ENCODE measurements at regions not wholly inside any gene's neighbourhood (a gene's known extent, or its start where the extent isn't known, plus 50 kb on each side); places are given as distances from the start of the nearest gene placed in this dataset.
A peak's percentile ranks its signal among the peaks of the same experiment; 100 is the strongest.
"Not testable (repeated sequence)": the region's sequence is repeated elsewhere in the genome, so short reads cannot be mapped to it uniquely, and the experiment has no call there.

DNA sequence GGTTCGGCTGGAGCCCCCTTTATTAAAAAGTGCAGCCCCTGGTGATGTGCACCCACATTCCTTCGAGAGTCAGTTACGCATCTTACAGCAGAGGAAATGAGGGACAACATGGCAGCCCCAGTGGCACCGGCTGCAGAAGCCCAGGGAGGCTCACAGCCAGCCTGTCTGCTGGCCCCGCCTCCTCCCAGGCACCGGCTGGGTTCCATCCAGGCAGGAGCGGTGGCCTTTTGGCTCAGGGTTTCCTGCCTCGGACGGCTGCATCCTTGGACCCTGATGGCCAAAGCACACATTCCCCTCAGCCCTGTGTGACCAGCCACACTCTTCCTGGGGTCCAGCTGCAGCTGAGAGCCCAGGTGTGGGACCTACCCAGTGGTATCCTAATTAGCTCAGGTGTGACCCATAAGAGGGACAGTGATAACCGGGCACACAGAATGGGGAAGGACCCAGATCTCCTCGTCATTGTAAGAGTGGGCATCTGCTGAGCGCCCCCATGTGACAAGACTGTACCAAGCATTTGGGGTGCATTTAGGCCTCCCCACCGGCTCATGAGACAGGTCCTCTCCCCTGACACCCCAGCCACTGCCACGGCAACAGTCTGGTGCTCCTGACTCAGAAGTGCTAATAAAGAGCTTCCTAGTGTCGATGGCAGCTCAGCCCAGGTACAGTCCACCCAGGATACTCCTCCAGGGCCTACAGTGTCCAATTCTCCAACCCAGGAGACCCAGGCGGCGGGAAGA, 63.3 kb upstream of the CHST15 start:
- no peak for DNase-seq

DNA sequence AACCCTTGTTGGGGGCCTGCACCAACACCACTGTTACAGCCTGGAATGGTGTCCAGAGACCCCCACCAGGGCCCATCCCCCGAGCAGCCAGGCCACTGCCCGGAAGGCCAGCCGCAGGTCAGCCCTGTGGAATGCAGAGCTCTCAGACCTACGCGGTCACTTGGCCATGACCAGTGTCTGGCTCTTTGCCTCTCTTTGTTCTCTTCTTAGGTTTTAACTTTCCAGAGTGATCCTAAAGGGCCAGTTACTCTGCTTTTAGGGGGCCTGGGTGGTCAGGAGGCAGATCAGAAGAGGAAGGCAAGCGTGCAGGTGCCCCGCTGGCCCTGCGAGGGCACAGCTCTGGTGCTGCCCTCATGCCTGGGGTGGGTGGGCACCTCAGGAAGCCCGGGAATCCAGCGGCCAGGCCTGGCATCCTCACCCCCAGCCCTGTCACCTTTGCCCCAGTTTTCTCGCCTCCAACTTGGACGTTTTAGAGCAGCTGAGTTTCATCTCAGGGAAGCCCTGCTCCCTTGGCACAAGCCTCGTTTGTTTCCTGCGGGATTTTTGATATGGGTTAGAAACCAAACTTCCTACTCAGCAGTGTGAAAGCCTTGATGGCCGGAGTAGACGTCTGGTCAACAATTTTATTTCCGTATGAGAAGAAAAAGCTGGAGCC, 62.5 kb upstream of the CHST15 start:
- DNase-seq = no peak

DNA sequence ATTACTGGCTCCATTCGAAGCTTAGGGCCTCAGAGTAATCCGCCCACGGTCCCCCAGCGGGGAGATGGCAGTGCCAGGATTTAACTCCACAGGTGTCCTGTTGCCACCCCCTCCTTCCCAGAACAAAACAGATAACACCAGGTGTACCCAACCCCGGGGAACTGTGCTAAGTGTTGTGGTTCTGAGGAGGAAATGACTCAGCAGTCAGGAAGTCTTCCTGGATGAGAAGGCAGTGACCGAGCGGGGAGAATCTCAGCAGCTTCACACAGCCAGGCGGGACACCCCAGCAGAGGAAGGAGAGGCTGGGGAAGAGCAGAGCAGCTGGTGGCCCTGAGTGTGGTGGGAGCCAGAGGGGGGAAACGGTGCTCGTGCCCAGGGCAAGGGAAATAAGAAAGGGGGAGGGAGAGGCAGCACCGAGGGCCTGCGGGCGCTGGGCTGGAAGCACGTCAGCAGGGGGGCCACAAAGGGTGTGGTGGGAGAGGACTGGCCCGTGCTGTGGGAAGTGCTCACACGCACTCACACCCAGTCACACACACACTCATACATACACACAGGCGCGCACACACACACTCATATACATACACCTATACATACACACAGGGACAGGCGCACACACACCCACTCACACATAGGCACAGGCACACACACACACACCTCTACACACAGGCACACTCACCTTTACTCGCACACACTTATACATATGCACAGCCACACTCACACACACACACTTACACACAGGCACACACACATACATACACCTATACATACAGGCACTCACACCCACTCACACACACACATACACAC, 59.8 kb upstream of the CHST15 start:
- DNase-seq = peak; percentile 81

DNA sequence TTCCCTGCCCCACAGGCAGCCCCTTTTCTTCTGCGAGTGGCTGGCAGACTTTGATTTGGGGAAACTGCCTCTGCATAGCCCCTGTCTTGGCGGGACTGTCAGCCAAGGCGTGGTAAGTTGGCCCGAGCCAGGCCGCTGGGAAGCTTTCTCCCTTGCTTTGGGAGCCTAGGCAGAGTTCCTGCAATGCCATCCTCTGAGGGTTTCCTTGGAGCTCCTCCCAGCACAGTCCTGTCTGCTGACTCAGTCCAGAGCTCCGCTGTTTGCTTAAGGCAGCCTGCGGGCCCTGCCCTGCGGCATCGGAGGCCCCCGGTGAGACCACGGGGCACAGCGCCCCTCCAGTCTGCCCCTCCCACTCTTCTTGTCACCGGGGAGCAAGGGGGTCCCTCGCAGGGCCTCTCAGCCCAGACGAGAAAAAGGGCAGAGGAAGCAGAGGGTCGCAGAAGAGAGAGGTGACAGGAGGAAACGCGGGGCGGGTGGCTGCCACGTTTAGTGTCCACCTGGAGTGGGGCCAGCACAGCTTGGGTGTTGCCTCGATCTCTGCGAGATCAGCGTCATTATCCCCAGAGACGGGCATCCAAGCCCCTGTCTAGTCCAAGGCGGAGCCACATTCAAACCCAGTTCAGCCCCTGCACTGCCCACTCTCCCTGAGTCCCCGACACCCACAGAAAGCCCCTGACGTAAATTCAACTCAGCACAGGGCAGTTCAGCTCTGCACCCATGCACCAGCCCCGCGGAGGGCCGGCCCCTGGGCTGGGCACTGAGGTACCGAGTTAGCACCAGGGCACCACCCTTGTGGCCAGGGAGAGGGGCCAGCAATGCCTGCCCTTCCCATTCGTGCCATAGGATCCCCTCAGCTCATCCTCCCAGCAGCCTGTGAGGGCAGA, 59.0 kb upstream of the CHST15 start:
- DNase-seq = peak; percentile 84

DNA sequence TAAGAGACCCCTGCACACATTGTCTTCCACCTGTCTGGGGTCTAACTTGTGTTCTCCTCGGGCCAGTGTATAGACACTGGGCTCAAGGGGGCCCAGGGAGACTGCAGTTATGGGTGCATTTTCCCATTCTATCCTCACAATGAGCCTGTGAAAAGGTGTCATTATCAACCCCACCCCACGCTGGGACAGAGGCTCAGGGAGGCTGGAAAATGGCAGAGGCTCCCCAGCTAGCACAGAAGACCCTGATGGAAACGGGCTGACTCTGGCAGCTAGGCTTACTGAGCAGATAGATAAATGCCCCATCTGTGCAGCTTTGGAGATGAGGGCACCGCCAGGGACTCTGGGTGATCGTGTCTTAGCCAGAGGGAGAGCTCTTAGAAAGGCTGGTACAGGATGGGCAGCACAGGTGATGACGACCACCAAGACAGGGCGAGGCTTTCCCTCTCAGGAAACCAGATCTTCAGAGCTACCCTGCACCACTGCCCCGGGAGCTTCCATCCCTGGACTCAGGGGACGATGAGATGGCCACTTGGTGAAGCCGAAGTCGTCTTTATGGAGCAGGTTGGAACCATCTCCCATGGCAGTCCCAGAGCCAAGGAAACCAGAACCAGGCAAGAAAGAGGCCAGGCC, 58.2 kb upstream of the CHST15 start:
- no peak for DNase-seq

- DNase-seq = no peak
Observed at GRCh38 chr10:124150807-124151417, 57.5 kb upstream of the CHST15 start.

GRCh38 chr10:124150189-124150806, 56.9 kb upstream of the CHST15 start:
- no peak for DNase-seq

GRCh38 chr10:124149189-124150042, 56.0 kb upstream of the CHST15 start:
- no peak for DNase-seq

GRCh38 chr10:124148509-124149188, 55.3 kb upstream of the CHST15 start:
- not testable (repeated sequence) for DNase-seq

GRCh38 chr10:124146483-124146882, 53.1 kb upstream of the CHST15 start:
- no peak for DNase-seq

GRCh38 chr10:124145109-124145870, 51.9 kb upstream of the CHST15 start:
- DNase-seq = no peak

DNA sequence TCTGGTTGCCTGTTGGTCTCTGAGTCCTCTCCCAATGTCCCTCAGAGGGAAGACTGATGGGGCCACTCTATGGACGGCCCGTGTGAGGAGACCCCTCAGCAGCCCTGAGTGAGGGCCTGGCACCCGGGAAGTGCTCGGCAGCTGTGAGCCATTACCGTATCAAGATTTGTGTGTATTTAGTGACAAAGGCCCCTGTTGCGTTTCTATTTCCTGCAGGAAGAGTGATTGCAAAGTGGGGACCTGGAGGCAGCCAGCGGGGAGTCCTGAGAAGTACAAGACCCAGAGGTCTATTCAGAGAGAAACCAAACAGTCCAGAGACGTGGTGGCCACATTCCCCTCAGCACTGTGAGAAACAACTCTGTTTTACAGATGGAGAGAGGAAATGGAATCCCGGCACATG, 51.1 kb upstream of the CHST15 start:
- DNase-seq = no peak

GRCh38 chr10:124143721-124144120, 50.3 kb upstream of the CHST15 start:
- DNase-seq = no peak

All from 8988T (cell line).